ENCODE measurements at regions not wholly inside any gene's neighbourhood (a gene's known extent, or its start where the extent isn't known, plus 50 kb on each side); places are given as distances from the start of the nearest gene placed in this dataset.

DNA sequence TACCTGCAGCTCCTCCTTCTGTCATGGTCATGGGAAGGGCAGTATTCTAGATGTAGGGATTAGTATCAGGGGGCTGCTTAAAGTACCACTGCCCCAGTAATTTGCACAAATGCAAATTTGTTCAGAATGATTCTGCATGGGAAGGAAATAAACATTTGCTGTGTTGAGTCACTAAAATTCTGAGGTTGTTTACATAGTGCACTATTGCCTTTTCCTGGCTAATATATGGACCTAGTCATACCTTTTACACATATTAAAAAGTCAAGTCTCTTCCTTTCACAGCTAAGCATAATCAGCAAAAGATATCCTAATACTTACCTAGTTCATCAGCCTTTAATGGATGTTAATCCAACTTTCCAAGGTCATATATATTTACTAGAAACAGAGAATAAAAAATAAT is 746.4 kb upstream of the NR2F2 start (continued):
- TF ChIP-seq, protein P1, sequence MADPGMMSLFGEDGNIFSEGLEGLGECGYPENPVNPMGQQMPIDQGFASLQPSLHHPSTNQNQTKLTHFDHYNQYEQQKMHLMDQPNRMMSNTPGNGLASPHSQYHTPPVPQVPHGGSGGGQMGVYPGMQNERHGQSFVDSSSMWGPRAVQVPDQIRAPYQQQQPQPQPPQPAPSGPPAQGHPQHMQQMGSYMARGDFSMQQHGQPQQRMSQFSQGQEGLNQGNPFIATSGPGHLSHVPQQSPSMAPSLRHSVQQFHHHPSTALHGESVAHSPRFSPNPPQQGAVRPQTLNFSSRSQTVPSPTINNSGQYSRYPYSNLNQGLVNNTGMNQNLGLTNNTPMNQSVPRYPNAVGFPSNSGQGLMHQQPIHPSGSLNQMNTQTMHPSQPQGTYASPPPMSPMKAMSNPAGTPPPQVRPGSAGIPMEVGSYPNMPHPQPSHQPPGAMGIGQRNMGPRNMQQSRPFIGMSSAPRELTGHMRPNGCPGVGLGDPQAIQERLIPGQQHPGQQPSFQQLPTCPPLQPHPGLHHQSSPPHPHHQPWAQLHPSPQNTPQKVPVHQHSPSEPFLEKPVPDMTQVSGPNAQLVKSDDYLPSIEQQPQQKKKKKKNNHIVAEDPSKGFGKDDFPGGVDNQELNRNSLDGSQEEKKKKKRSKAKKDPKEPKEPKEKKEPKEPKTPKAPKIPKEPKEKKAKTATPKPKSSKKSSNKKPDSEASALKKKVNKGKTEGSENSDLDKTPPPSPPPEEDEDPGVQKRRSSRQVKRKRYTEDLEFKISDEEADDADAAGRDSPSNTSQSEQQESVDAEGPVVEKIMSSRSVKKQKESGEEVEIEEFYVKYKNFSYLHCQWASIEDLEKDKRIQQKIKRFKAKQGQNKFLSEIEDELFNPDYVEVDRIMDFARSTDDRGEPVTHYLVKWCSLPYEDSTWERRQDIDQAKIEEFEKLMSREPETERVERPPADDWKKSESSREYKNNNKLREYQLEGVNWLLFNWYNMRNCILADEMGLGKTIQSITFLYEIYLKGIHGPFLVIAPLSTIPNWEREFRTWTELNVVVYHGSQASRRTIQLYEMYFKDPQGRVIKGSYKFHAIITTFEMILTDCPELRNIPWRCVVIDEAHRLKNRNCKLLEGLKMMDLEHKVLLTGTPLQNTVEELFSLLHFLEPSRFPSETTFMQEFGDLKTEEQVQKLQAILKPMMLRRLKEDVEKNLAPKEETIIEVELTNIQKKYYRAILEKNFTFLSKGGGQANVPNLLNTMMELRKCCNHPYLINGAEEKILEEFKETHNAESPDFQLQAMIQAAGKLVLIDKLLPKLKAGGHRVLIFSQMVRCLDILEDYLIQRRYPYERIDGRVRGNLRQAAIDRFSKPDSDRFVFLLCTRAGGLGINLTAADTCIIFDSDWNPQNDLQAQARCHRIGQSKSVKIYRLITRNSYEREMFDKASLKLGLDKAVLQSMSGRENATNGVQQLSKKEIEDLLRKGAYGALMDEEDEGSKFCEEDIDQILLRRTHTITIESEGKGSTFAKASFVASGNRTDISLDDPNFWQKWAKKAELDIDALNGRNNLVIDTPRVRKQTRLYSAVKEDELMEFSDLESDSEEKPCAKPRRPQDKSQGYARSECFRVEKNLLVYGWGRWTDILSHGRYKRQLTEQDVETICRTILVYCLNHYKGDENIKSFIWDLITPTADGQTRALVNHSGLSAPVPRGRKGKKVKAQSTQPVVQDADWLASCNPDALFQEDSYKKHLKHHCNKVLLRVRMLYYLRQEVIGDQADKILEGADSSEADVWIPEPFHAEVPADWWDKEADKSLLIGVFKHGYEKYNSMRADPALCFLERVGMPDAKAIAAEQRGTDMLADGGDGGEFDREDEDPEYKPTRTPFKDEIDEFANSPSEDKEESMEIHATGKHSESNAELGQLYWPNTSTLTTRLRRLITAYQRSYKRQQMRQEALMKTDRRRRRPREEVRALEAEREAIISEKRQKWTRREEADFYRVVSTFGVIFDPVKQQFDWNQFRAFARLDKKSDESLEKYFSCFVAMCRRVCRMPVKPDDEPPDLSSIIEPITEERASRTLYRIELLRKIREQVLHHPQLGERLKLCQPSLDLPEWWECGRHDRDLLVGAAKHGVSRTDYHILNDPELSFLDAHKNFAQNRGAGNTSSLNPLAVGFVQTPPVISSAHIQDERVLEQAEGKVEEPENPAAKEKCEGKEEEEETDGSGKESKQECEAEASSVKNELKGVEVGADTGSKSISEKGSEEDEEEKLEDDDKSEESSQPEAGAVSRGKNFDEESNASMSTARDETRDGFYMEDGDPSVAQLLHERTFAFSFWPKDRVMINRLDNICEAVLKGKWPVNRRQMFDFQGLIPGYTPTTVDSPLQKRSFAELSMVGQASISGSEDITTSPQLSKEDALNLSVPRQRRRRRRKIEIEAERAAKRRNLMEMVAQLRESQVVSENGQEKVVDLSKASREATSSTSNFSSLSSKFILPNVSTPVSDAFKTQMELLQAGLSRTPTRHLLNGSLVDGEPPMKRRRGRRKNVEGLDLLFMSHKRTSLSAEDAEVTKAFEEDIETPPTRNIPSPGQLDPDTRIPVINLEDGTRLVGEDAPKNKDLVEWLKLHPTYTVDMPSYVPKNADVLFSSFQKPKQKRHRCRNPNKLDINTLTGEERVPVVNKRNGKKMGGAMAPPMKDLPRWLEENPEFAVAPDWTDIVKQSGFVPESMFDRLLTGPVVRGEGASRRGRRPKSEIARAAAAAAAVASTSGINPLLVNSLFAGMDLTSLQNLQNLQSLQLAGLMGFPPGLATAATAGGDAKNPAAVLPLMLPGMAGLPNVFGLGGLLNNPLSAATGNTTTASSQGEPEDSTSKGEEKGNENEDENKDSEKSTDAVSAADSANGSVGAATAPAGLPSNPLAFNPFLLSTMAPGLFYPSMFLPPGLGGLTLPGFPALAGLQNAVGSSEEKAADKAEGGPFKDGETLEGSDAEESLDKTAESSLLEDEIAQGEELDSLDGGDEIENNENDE (IDR thresholded peaks at IDR 0.05; ENCODE audit: insufficient replicate concordance, low read length): no peak
- TF ChIP-seq EP300 (IDR thresholded peaks at IDR 0.05; ENCODE audit: borderline replicate concordance in 1 of 2, low read depth in 2 of 2, low read length in 2 of 2) (no peak), CBX8 (IDR thresholded peaks at IDR 0.05; ENCODE audit: borderline replicate concordance, low read depth, low read length) (no peak), TCF12 (IDR thresholded peaks at IDR 0.05; ENCODE audit: low read depth, low read length) (no peak), SP2 (IDR thresholded peaks at IDR 0.05; ENCODE audit: low read length) (no peak), CHD1 (IDR thresholded peaks at IDR 0.05; ENCODE audit: low read depth, low read length) (no peak), CHD2 (IDR thresholded peaks at IDR 0.05; ENCODE audit: low read length) (no peak), SAP30 (IDR thresholded peaks at IDR 0.05; ENCODE audit: insufficient read depth, insufficient replicate concordance, low read length) (no peak), SRF (IDR thresholded peaks at IDR 0.05; ENCODE audit: low read depth, low read length) (no peak)
- TF ChIP-seq, protein P2, sequence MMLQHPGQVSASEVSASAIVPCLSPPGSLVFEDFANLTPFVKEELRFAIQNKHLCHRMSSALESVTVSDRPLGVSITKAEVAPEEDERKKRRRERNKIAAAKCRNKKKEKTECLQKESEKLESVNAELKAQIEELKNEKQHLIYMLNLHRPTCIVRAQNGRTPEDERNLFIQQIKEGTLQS (IDR thresholded peaks at IDR 0.05; ENCODE audit: insufficient read depth, low read depth, low read length): no peak
- TF ChIP-seq, protein P3, sequence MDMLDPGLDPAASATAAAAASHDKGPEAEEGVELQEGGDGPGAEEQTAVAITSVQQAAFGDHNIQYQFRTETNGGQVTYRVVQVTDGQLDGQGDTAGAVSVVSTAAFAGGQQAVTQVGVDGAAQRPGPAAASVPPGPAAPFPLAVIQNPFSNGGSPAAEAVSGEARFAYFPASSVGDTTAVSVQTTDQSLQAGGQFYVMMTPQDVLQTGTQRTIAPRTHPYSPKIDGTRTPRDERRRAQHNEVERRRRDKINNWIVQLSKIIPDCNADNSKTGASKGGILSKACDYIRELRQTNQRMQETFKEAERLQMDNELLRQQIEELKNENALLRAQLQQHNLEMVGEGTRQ (IDR thresholded peaks at IDR 0.05; ENCODE audit: low read length): no peak

All from H1 (cell line).